NT2/D1 (cell line): ENCODE measurements at regions not wholly inside any gene's neighbourhood (a gene's known extent, or its start where the extent isn't known, plus 50 kb on each side); places are given as distances from the start of the nearest gene placed in this dataset.

Experiments used
- SUZ12 ChIP-seq: IDR thresholded peaks from 2 replicates; pipeline ENCODE4 v1.6.1; 2011; ENCODE audit not compliant: insufficient read length, insufficient read depth; ENCODE audit errors: extremely low read depth
- ZNF274 ChIP-seq: IDR thresholded peaks from 2 replicates; pipeline ENCODE4 v1.6.1; 2011; ENCODE audit warnings: mild to moderate bottlenecking, low read depth, low read length

GRCh38 chr14:46472261-46472660 lies 179.3 kb downstream of the RPL10L start:
- TF ChIP-seq ZNF274 = no peak
- no peak for TF ChIP-seq SUZ12
